GM21825 (cell line): ENCODE measurements at regions not wholly inside any gene's neighbourhood (a gene's known extent, or its start where the extent isn't known, plus 50 kb on each side); places are given as distances from the start of the nearest gene placed in this dataset.

Experiments
- ATAC-seq: cut with Tn5 transposase; IDR thresholded peaks from one replicate; pipeline ENCODE4 v1.9.1; 2021; ENCODE audit warnings: mild to moderate bottlenecking, moderate library complexity; ENCODE audit not compliant: unreplicated experiment

- ATAC-seq = no peak
Observed at GRCh38 chr4:180566492-180566891, 1676.7 kb upstream of the TENM3 start.

- ATAC-seq = no peak
Observed at GRCh38 chr4:180567080-180567479, 1676.1 kb upstream of the TENM3 start.

- no peak for ATAC-seq
Observed at GRCh38 chr4:180571516-180572055, 1671.6 kb upstream of the TENM3 start.

- ATAC-seq = no peak
Observed at GRCh38 chr4:180578175-180578574, 1665.0 kb upstream of the TENM3 start.

- no peak for ATAC-seq
Observed at GRCh38 chr4:180581061-180581460, 1662.1 kb upstream of the TENM3 start.

GRCh38 chr4:180587379-180587778, 1655.8 kb upstream of the TENM3 start:
- no peak for ATAC-seq

- no peak for ATAC-seq
Observed at GRCh38 chr4:180589575-180589974, 1653.6 kb upstream of the TENM3 start.

GRCh38 chr4:180596888-180597483, 1646.2 kb upstream of the TENM3 start:
- no peak for ATAC-seq

- ATAC-seq = no peak
Observed at GRCh38 chr4:180598281-180598680, 1644.9 kb upstream of the TENM3 start.

- no peak for ATAC-seq
Observed at GRCh38 chr4:180603791-180604190, 1639.4 kb upstream of the TENM3 start.

GRCh38 chr4:180610324-180610723, 1632.9 kb upstream of the TENM3 start:
- ATAC-seq = no peak

GRCh38 chr4:180615746-180616145, 1627.5 kb upstream of the TENM3 start:
- no peak for ATAC-seq

- ATAC-seq = no peak
Observed at GRCh38 chr4:180617196-180617595, 1626.0 kb upstream of the TENM3 start.

- no peak for ATAC-seq
Observed at GRCh38 chr4:180618396-180618795, 1624.8 kb upstream of the TENM3 start.

GRCh38 chr4:180619440-180619839, 1623.8 kb upstream of the TENM3 start:
- ATAC-seq = no peak

GRCh38 chr4:180622254-180622653, 1620.9 kb upstream of the TENM3 start:
- ATAC-seq = no peak

GRCh38 chr4:180625653-180626052, 1617.5 kb upstream of the TENM3 start:
- no peak for ATAC-seq

- no peak for ATAC-seq
Observed at GRCh38 chr4:180630012-180630665, 1613.1 kb upstream of the TENM3 start.

GRCh38 chr4:180634306-180634705, 1608.9 kb upstream of the TENM3 start:
- no peak for ATAC-seq

GRCh38 chr4:180635281-180635680, 1607.9 kb upstream of the TENM3 start:
- ATAC-seq = no peak

GRCh38 chr4:180636696-180637404, 1606.4 kb upstream of the TENM3 start:
- ATAC-seq = no peak

GRCh38 chr4:180637616-180638015, 1605.6 kb upstream of the TENM3 start:
- ATAC-seq = no peak
